ENCODE measurements at regions not wholly inside any gene's neighbourhood (a gene's known extent, or its start where the extent isn't known, plus 50 kb on each side); places are given as distances from the start of the nearest gene placed in this dataset.

DNA sequence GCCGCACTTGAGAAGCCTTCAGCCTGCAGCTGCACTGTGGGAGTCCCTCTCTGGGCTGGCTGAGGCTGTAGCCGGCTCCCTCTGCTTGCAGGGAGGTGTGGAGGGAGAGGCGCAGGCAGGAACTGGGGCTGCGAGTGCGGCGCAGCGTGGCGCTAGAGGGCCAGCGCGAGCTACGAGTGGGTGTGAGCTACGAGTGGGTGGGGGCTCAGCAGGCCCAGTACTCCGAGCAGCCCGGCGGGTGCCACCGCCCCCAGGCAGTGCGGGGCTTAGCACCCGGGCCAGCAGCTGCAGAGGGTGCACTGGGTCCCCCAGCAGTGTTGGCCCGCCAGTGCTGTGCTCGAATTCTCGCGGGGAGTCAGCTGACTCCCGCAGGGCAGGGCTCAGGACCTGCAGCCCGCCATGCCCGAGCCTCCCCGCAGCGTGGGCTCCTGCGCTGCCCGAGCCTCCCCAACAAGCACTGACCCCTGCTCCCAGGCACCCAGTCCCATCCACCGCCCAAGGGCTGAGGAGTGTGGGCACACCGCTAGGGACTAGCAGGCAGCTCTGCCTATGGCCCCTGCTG is 1620.1 kb downstream of the BRINP3 start:
- 83 to 96% methylated on average over 3 to 16 of the region's 31 CpGs for WGBS, 2 donors

DNA sequence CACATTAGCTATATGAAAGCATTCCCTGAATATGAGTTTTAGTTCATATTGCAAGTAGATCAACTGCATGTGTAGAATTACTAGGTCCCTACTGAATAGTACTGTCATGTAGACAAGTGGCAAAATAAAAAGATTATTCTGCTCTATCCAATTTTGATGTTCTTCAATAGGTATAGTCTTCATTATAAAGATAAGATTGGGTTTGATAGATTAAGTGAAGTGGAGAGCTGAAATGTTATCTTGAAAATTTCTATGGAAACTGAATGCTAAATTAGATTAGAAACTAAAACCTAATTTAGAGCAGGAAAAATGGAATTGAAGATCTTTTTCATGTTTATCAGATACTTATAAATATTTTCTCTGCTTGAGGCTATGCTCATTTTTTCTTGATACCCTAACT is 1610.0 kb downstream of the BRINP3 start:
- Histone ChIP-seq H3K4me1 (no peaks in the 10 kb centered on the region), H3K36me3 (no peaks in the 10 kb centered on the region)

More for the DNA sequence above, 1620.1 kb downstream of the BRINP3 start:
- Histone ChIP-seq H3K27me3 (no peaks in the 10 kb centered on the region), H3K4me1 (no peaks in the 10 kb centered on the region), H3K36me3 (no peaks in the 10 kb centered on the region), H3K9me3 (no peaks in the 10 kb centered on the region), H3K27ac (no peak overlapping the region), H3K4me3 (replicated peaks in 1 of 3) (no peak overlapping the region)
- intact Hi-C loops (cut with DNase I), result no loop called here
- TF ChIP-seq POLR2A (IDR thresholded peaks at IDR 0.05), result no peak
- TF ChIP-seq, protein P1, sequence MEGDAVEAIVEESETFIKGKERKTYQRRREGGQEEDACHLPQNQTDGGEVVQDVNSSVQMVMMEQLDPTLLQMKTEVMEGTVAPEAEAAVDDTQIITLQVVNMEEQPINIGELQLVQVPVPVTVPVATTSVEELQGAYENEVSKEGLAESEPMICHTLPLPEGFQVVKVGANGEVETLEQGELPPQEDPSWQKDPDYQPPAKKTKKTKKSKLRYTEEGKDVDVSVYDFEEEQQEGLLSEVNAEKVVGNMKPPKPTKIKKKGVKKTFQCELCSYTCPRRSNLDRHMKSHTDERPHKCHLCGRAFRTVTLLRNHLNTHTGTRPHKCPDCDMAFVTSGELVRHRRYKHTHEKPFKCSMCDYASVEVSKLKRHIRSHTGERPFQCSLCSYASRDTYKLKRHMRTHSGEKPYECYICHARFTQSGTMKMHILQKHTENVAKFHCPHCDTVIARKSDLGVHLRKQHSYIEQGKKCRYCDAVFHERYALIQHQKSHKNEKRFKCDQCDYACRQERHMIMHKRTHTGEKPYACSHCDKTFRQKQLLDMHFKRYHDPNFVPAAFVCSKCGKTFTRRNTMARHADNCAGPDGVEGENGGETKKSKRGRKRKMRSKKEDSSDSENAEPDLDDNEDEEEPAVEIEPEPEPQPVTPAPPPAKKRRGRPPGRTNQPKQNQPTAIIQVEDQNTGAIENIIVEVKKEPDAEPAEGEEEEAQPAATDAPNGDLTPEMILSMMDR (IDR thresholded peaks at IDR 0.05), result no peak
- no peak for DNase-seq

DNA sequence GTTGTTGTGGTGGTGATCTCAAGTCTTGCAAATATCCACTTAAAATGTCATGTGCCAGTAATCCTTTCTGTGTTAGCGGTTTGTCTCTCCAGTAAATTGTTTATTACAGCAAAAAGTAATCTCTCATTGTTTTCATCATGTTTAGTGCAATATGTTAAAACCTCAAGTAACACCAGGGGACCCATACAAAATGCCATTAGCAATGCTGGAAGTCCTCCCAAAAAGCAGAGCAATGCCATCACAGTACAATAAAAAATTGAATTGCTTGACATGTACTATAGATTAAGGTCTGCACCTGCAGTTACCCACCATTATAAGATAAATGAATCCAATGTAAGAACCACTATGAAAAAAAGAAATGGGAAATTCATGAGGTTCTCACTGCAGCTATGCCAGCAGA is 1606.5 kb downstream of the BRINP3 start:
- Histone ChIP-seq H3K27me3 (no peaks in the 10 kb centered on the region), H3K4me3 (replicated peaks in 1 of 3) (no peak overlapping the region), H3K4me1 (no peaks in the 10 kb centered on the region), H3K9me3 (no peaks in the 10 kb centered on the region), H3K36me3 (no peaks in the 10 kb centered on the region), H3K27ac (no peak overlapping the region)
- no peak for TF ChIP-seq POLR2A (IDR thresholded peaks at IDR 0.05)
- TF ChIP-seq, protein P1 (IDR thresholded peaks at IDR 0.05), result no peak
- no peak for DNase-seq
- intact Hi-C loops (cut with DNase I), result no loop called here
- WGBS, 2 donors, result 82 to 84% methylated on average over 1 of the region's 1 CpG

More for the DNA sequence above, 1610.0 kb downstream of the BRINP3 start:
- no peak overlapping the region for H3K27ac ChIP-seq
- H3K9me3 ChIP-seq, result no peaks in the 10 kb centered on the region
- TF ChIP-seq, protein P1 (IDR thresholded peaks at IDR 0.05), result no peak
- no peak for TF ChIP-seq POLR2A (IDR thresholded peaks at IDR 0.05)
- intact Hi-C loops (cut with DNase I), result no loop called here
- no peak overlapping the region for H3K4me3 ChIP-seq (replicated peaks in 1 of 3)
- H3K27me3 ChIP-seq, result no peaks in the 10 kb centered on the region
- DNase-seq, result no peak

DNA sequence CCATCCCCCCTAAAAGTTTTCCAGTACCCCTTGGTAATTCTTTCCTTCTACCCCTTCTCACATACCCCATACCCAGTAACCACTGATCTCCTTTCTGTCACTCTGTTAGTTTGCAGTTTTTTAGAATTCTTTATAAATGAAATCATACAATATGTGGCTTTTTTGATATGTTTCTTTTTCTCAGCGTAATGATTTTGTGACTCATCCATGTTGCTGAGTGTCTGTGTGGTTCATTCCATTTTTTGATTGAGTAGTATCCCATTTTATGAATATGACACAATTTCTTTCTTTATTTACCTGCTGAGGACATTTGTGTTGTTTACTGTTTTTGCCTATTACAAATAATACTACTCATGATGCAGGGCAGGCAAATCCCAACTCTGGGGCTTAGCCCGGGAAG is 1605.3 kb downstream of the BRINP3 start:
- Histone ChIP-seq H3K9me3 (no peaks in the 10 kb centered on the region), H3K27me3 (no peaks in the 10 kb centered on the region), H3K27ac (no peak overlapping the region), H3K4me1 (no peaks in the 10 kb centered on the region), H3K36me3 (no peaks in the 10 kb centered on the region), H3K4me3 (replicated peaks in 1 of 3) (no peak overlapping the region)
- no peak for DNase-seq
- no peak for TF ChIP-seq POLR2A (IDR thresholded peaks at IDR 0.05)
- TF ChIP-seq, protein P1 (IDR thresholded peaks at IDR 0.05), result no peak
- intact Hi-C loops (cut with DNase I), result no loop called here
- WGBS, 2 donors, result 85 to 89% methylated on average over 2 of the region's 2 CpGs

DNA sequence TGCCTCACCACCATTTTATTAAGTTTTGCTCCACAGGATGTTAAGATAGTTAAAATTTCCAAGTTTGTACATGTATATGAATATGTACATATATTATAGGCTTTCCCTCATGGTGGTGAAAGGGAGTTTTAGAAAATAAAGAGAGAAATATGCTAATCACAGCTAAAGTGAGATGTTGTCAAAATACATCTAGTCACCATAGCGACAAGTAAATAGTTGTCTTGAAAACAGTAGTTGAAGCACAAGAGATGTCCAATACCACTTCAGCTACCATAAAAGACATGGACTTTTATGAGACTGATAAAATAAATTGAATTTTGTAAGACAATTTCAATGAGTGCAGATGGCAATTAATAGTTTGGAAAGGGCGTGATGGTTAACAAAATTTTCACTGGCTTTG is 1600.0 kb downstream of the BRINP3 start:
- 89 to 92% methylated on average over 2 of the region's 2 CpGs for WGBS, 2 donors
- Histone ChIP-seq H3K27me3 (no peaks in the 10 kb centered on the region), H3K4me1 (no peaks in the 10 kb centered on the region), H3K4me3 (replicated peaks in 1 of 3) (no peak overlapping the region), H3K9me3 (no peaks in the 10 kb centered on the region), H3K27ac (no peak overlapping the region), H3K36me3 (no peaks in the 10 kb centered on the region)
- no peak for TF ChIP-seq POLR2A (IDR thresholded peaks at IDR 0.05)
- TF ChIP-seq, protein P1 (IDR thresholded peaks at IDR 0.05), result no peak
- no peak for DNase-seq
- intact Hi-C loops (cut with DNase I), result no loop called here
